ENCODE measurements at regions not wholly inside any gene's neighbourhood (a gene's known extent, or its start where the extent isn't known, plus 50 kb on each side); places are given as distances from the start of the nearest gene placed in this dataset.

- Histone ChIP-seq H3K27ac (ENCODE audit: low read length) (no peak overlapping the region), H3K27me3 (ENCODE audit: control insufficient read depth, insufficient read depth, low read length) (no peaks in the 10 kb centered on the region), H3K4me1 (ENCODE audit: control insufficient read depth, low read depth, low read length) (no peaks in the 10 kb centered on the region), H3K9ac (ENCODE audit: low read length) (no peak overlapping the region), H3K36me3 (ENCODE audit: control insufficient read depth, low read depth, low read length) (no peaks in the 10 kb centered on the region), H3K4me3 (ENCODE audit: low read length) (no peak overlapping the region), H3K9me3 (ENCODE audit: control insufficient read depth, low read depth, low read length) (no peaks in the 10 kb centered on the region)
Measured at GRCh38 chr13:73477441-73477840, 418.6 kb downstream of the KLF5 start.

GRCh38 chr13:73473016-73473415 is 414.2 kb downstream of the KLF5 start:
- Histone ChIP-seq H3K4me3 (ENCODE audit: low read length) (no peak overlapping the region), H3K27me3 (ENCODE audit: control insufficient read depth, insufficient read depth, low read length) (no peaks in the 10 kb centered on the region), H3K36me3 (ENCODE audit: control insufficient read depth, low read depth, low read length) (no peaks in the 10 kb centered on the region), H3K27ac (ENCODE audit: low read length) (no peak overlapping the region), H3K4me1 (ENCODE audit: control insufficient read depth, low read depth, low read length) (no peaks in the 10 kb centered on the region), H3K9ac (ENCODE audit: low read length) (no peak overlapping the region), H3K9me3 (ENCODE audit: control insufficient read depth, low read depth, low read length) (no peaks in the 10 kb centered on the region)

GRCh38 chr13:73467125-73467524 is 408.3 kb downstream of the KLF5 start:
- Histone ChIP-seq H3K4me1 (ENCODE audit: control insufficient read depth, low read depth, low read length) (no peaks in the 10 kb centered on the region), H3K4me3 (ENCODE audit: low read length) (no peak overlapping the region), H3K27ac (ENCODE audit: low read length) (no peak overlapping the region), H3K27me3 (ENCODE audit: control insufficient read depth, insufficient read depth, low read length) (no peaks in the 10 kb centered on the region), H3K9me3 (ENCODE audit: control insufficient read depth, low read depth, low read length) (no peaks in the 10 kb centered on the region), H3K9ac (ENCODE audit: low read length) (no peak overlapping the region), H3K36me3 (ENCODE audit: control insufficient read depth, low read depth, low read length) (no peaks in the 10 kb centered on the region)

GRCh38 chr13:73466561-73466960 is 407.8 kb downstream of the KLF5 start:
- Histone ChIP-seq H3K27me3 (ENCODE audit: control insufficient read depth, insufficient read depth, low read length) (no peaks in the 10 kb centered on the region), H3K36me3 (ENCODE audit: control insufficient read depth, low read depth, low read length) (no peaks in the 10 kb centered on the region), H3K4me3 (ENCODE audit: low read length) (no peak overlapping the region), H3K27ac (ENCODE audit: low read length) (no peak overlapping the region), H3K4me1 (ENCODE audit: control insufficient read depth, low read depth, low read length) (no peaks in the 10 kb centered on the region), H3K9ac (ENCODE audit: low read length) (no peak overlapping the region), H3K9me3 (ENCODE audit: control insufficient read depth, low read depth, low read length) (no peaks in the 10 kb centered on the region)

GRCh38 chr13:73465617-73465971 is 406.8 kb downstream of the KLF5 start:
- no peak overlapping the region for H3K27ac ChIP-seq (ENCODE audit: low read length)
- H3K9ac ChIP-seq (ENCODE audit: low read length): no peak overlapping the region

GRCh38 chr13:73464758-73465616 is 406.2 kb downstream of the KLF5 start:
- no peaks in the 10 kb centered on the region for H3K36me3 ChIP-seq (ENCODE audit: control insufficient read depth, low read depth, low read length)
- no peaks in the 10 kb centered on the region for H3K4me1 ChIP-seq (ENCODE audit: control insufficient read depth, low read depth, low read length)
- H3K4me3 ChIP-seq (ENCODE audit: low read length): no peak overlapping the region
- H3K9me3 ChIP-seq (ENCODE audit: control insufficient read depth, low read depth, low read length): no peaks in the 10 kb centered on the region
- H3K27me3 ChIP-seq (ENCODE audit: control insufficient read depth, insufficient read depth, low read length): no peaks in the 10 kb centered on the region
- no peak overlapping the region for H3K9ac ChIP-seq (ENCODE audit: low read length)
- no peak overlapping the region for H3K27ac ChIP-seq (ENCODE audit: low read length)

More at GRCh38 chr13:73465617-73465971, 406.8 kb downstream of the KLF5 start:
- no peaks in the 10 kb centered on the region for H3K4me1 ChIP-seq (ENCODE audit: control insufficient read depth, low read depth, low read length)
- no peaks in the 10 kb centered on the region for H3K36me3 ChIP-seq (ENCODE audit: control insufficient read depth, low read depth, low read length)
- H3K4me3 ChIP-seq (ENCODE audit: low read length): no peak overlapping the region
- H3K9me3 ChIP-seq (ENCODE audit: control insufficient read depth, low read depth, low read length): no peaks in the 10 kb centered on the region
- no peaks in the 10 kb centered on the region for H3K27me3 ChIP-seq (ENCODE audit: control insufficient read depth, insufficient read depth, low read length)

- no peaks in the 10 kb centered on the region for H3K9me3 ChIP-seq (ENCODE audit: control insufficient read depth, low read depth, low read length)
- H3K4me3 ChIP-seq (ENCODE audit: low read length): no peak overlapping the region
- H3K9ac ChIP-seq (ENCODE audit: low read length): no peak overlapping the region
- H3K4me1 ChIP-seq (ENCODE audit: control insufficient read depth, low read depth, low read length): no peaks in the 10 kb centered on the region
- H3K27ac ChIP-seq (ENCODE audit: low read length): no peak overlapping the region
- H3K27me3 ChIP-seq (ENCODE audit: control insufficient read depth, insufficient read depth, low read length): no peaks in the 10 kb centered on the region
- H3K36me3 ChIP-seq (ENCODE audit: control insufficient read depth, low read depth, low read length): no peaks in the 10 kb centered on the region
Measured at GRCh38 chr13:73462241-73462640, 403.4 kb downstream of the KLF5 start.

- Histone ChIP-seq H3K36me3 (ENCODE audit: control insufficient read depth, low read depth, low read length) (no peaks in the 10 kb centered on the region), H3K9me3 (ENCODE audit: control insufficient read depth, low read depth, low read length) (no peaks in the 10 kb centered on the region), H3K4me1 (ENCODE audit: control insufficient read depth, low read depth, low read length) (no peaks in the 10 kb centered on the region), H3K9ac (ENCODE audit: low read length) (no peak overlapping the region), H3K27ac (ENCODE audit: low read length) (no peak overlapping the region), H3K27me3 (ENCODE audit: control insufficient read depth, insufficient read depth, low read length) (no peaks in the 10 kb centered on the region), H3K4me3 (ENCODE audit: low read length) (no peak overlapping the region)
Measured at GRCh38 chr13:73451221-73452029, 392.6 kb downstream of the KLF5 start.

- no peaks in the 10 kb centered on the region for H3K4me1 ChIP-seq (ENCODE audit: control insufficient read depth, low read depth, low read length)
- H3K9me3 ChIP-seq (ENCODE audit: control insufficient read depth, low read depth, low read length): no peaks in the 10 kb centered on the region
- H3K9ac ChIP-seq (ENCODE audit: low read length): no peak overlapping the region
- H3K4me3 ChIP-seq (ENCODE audit: low read length): no peak overlapping the region
- H3K27ac ChIP-seq (ENCODE audit: low read length): no peak overlapping the region
- H3K27me3 ChIP-seq (ENCODE audit: control insufficient read depth, insufficient read depth, low read length): no peaks in the 10 kb centered on the region
- no peaks in the 10 kb centered on the region for H3K36me3 ChIP-seq (ENCODE audit: control insufficient read depth, low read depth, low read length)
Measured at GRCh38 chr13:73450583-73450982, 391.8 kb downstream of the KLF5 start.

- Histone ChIP-seq H3K9me3 (ENCODE audit: control insufficient read depth, low read depth, low read length) (no peaks in the 10 kb centered on the region), H3K4me1 (ENCODE audit: control insufficient read depth, low read depth, low read length) (no peaks in the 10 kb centered on the region), H3K9ac (ENCODE audit: low read length) (no peak overlapping the region), H3K4me3 (ENCODE audit: low read length) (no peak overlapping the region), H3K27ac (ENCODE audit: low read length) (no peak overlapping the region), H3K27me3 (ENCODE audit: control insufficient read depth, insufficient read depth, low read length) (no peaks in the 10 kb centered on the region), H3K36me3 (ENCODE audit: control insufficient read depth, low read depth, low read length) (no peaks in the 10 kb centered on the region)
Measured at GRCh38 chr13:73449252-73449651, 390.4 kb downstream of the KLF5 start.

- Histone ChIP-seq H3K4me1 (ENCODE audit: control insufficient read depth, low read depth, low read length) (no peaks in the 10 kb centered on the region), H3K36me3 (ENCODE audit: control insufficient read depth, low read depth, low read length) (no peaks in the 10 kb centered on the region), H3K27me3 (ENCODE audit: control insufficient read depth, insufficient read depth, low read length) (no peaks in the 10 kb centered on the region), H3K27ac (ENCODE audit: low read length) (no peak overlapping the region), H3K9ac (ENCODE audit: low read length) (no peak overlapping the region), H3K9me3 (ENCODE audit: control insufficient read depth, low read depth, low read length) (peaks cover 34% of the 10 kb centered on the region), H3K4me3 (ENCODE audit: low read length) (no peak overlapping the region)
Measured at GRCh38 chr13:73440296-73440895, 381.6 kb downstream of the KLF5 start.

Measured in iPS-18a (cell line).